ENCODE measurements at regions not wholly inside any gene's neighbourhood (a gene's known extent, or its start where the extent isn't known, plus 50 kb on each side); places are given as distances from the start of the nearest gene placed in this dataset.

DNA sequence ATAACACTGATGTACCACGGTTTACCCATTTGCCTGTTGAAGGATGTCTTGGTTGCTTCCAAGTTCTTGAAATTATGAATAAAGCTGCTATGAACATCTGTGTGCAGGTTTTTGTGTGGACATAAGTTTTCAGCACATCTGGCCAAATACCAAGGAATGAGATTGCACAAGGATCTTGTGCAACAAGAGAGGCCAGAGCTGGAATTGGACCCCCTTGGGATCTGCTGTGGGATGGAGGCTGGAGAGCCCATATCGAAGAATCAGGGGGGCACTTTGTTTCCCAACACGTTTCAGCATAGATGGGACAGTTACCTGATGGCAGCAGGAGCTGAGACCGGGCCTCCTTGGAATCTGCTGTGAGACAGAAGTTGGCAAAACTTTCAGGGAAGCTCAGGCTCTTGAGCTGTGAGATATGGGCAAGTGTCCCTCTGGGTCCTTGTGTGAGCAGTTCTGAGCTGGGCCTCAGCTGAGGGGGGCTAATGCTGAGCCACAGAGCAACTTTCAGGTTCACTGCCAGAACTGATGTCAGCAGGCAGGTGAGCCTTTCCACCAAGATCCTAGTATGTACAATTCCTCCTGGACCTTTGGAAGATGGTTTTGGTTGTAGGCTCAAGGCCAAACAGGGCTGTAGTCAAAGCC lies 115.2 kb upstream of the RAB18 start:
- Histone ChIP-seq H2BK15ac (ENCODE audit: low read depth, poor library complexity, severe bottlenecking) (no peak overlapping the region), H3K27me3 (ENCODE audit: control insufficient read depth in 1 of 2, insufficient read depth in 1 of 2, low read length in 2 of 2) (peaks cover 0 to 7% of the 10 kb centered on the region in 2 experiments)
- 65% methylated on average over 4 of the region's 4 CpGs for WGBS

DNA sequence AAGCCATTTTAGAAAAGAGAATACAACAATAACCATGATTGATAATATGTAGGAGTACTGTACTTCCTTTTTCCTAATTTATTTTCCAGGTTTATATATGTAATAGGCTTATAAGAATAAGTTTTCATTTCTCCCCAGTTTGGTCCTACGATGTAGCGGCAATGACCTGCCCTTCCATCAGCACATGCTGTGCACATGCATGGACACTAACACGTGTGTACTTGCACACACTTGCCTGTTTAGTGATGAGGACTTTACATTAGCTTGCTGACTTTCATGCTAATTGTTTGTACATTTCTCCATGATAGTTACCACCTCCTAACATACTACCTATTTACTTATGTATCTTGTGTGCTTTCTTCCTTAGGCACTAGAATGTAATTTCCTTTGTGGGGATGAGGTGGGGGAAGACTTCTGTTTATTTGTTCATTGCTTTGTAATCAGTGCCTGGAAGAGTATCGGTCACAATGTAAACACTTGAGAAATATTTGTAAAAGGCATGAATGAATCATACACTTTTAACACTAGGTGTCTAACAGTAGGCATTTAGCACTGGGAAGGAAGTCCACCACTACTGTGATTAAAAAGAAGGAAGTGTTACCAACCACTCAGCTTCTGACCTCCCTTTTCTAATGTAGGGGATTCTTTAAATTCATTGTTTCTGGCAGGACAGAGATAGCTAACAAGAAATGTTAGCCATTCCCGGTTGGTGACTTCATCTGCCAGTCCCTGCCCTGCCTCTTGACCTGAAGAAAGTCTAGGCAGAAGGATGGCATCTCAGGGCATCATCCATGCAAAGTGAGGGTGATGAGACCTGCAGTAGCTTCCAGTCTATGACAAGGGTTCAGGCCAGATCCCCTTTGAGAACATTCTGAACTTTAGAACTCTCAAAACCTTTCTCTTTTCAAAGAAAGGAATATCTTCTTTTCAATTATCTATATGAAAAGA lies 120.2 kb upstream of the RAB18 start:
- Histone ChIP-seq H3K14ac (ENCODE audit: low read length in 2 of 2) (no peak overlapping the region), H3K9ac (ENCODE audit: low read length) (no peak overlapping the region), H3K36me3 (ENCODE audit: control insufficient read depth in 1 of 2, insufficient read depth in 2 of 2, low read depth in 1 of 2, low read length in 2 of 2) (no peaks in the 10 kb centered on the region), H3K27ac (ENCODE audit: low read length, poor library complexity, severe bottlenecking) (no peak overlapping the region), H3K4me3 (ENCODE audit: insufficient read depth in 1 of 2, low read depth in 1 of 2, low read length in 2 of 2) (no peak overlapping the region), H3K23ac (ENCODE audit: low read length in 2 of 2) (no peak overlapping the region), H3K4me1 (ENCODE audit: control insufficient read depth, insufficient read depth, low read depth, low read length) (peaks cover 3% of the 10 kb centered on the region), H2BK5ac (ENCODE audit: low read depth, low read length, poor library complexity, severe bottlenecking) (no peak overlapping the region), H2BK15ac (ENCODE audit: low read depth, poor library complexity, severe bottlenecking) (no peak overlapping the region), H2AK5ac (ENCODE audit: low read length, severe bottlenecking) (no peak overlapping the region), H3K18ac (ENCODE audit: low read depth in 1 of 2, low read length in 2 of 2) (no peak overlapping the region), H3K4me2 (ENCODE audit: low read length, poor library complexity, severe bottlenecking) (no peak overlapping the region), H3K9me3 (ENCODE audit: control insufficient read depth, low read length) (no peaks in the 10 kb centered on the region), H4K8ac (ENCODE audit: low read length) (no peak overlapping the region), H2BK12ac (ENCODE audit: low read length in 2 of 2) (no peak overlapping the region), H3K79me1 (replicated peaks; ENCODE audit: low read length, poor library complexity, severe bottlenecking) (no peaks in the 10 kb centered on the region), H4K91ac (ENCODE audit: low read length) (no peak overlapping the region), H2BK120ac (ENCODE audit: low read depth, low read length) (no peak overlapping the region), H2AFZ (ENCODE audit: low read depth, low read length) (no peak overlapping the region), H3K4ac (ENCODE audit: low read depth in 1 of 2, low read length in 2 of 2) (no peak overlapping the region), H3K27me3 (ENCODE audit: control insufficient read depth in 1 of 2, insufficient read depth in 1 of 2, low read length in 2 of 2) (no peaks in the 10 kb centered on the region)
- peak; percentile 54 for DNase-seq
- WGBS: 64% methylated on average over 5 of the region's 5 CpGs

More for the DNA sequence above, 115.2 kb upstream of the RAB18 start:
- no peak overlapping the region for H3K23ac ChIP-seq (ENCODE audit: low read length in 2 of 2)
- H4K8ac ChIP-seq (ENCODE audit: low read length): no peak overlapping the region
- no peak overlapping the region for H3K14ac ChIP-seq (ENCODE audit: low read length in 2 of 2)
- H2BK5ac ChIP-seq (ENCODE audit: low read depth, low read length, poor library complexity, severe bottlenecking): no peak overlapping the region
- peak overlapping the region in 1 of 2 experiments; percentile 59 for H3K4me3 ChIP-seq (ENCODE audit: insufficient read depth in 1 of 2, low read depth in 1 of 2, low read length in 2 of 2)
- H3K4ac ChIP-seq (ENCODE audit: low read depth in 1 of 2, low read length in 2 of 2): no peak overlapping the region
- no peak overlapping the region for H3K9ac ChIP-seq (ENCODE audit: low read length)
- H3K4me1 ChIP-seq (ENCODE audit: control insufficient read depth, insufficient read depth, low read depth, low read length): peaks cover 2% of the 10 kb centered on the region
- H2BK120ac ChIP-seq (ENCODE audit: low read depth, low read length): no peak overlapping the region
- peak overlapping the region in 1 of 2 experiments; percentile 11 for H2BK12ac ChIP-seq (ENCODE audit: low read length in 2 of 2)
- no peaks in the 10 kb centered on the region for H3K79me1 ChIP-seq (replicated peaks; ENCODE audit: low read length, poor library complexity, severe bottlenecking)
- H3K27ac ChIP-seq (ENCODE audit: low read length, poor library complexity, severe bottlenecking): no peak overlapping the region
- no peaks in the 10 kb centered on the region for H3K36me3 ChIP-seq (ENCODE audit: control insufficient read depth in 1 of 2, insufficient read depth in 2 of 2, low read depth in 1 of 2, low read length in 2 of 2)
- H3K9me3 ChIP-seq (ENCODE audit: control insufficient read depth, low read length): no peaks in the 10 kb centered on the region
- DNase-seq: no peak
- no peak overlapping the region for H2AFZ ChIP-seq (ENCODE audit: low read depth, low read length)
- no peak overlapping the region for H2AK5ac ChIP-seq (ENCODE audit: low read length, severe bottlenecking)
- no peak overlapping the region for H3K4me2 ChIP-seq (ENCODE audit: low read length, poor library complexity, severe bottlenecking)
- no peak overlapping the region for H3K18ac ChIP-seq (ENCODE audit: low read depth in 1 of 2, low read length in 2 of 2)
- no peak overlapping the region for H4K91ac ChIP-seq (ENCODE audit: low read length)

DNA sequence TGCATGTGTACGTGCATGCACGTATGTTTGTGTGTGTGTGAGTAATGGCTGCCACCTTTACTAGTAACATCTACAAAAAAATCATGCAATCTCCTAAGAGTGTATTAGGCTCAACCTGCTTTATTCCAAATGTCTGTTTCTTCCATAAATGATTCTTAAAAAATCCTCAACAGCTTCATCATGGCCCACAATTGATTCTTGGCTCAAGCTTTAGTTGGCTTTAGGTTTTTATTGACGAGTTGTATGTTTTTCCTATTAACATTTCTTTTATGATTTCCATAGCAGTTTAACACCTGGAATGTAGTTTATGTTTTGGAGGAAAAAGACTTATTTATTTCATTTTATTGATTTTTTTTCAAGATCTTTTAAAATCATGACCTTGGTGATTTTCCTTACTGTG lies 121.9 kb upstream of the RAB18 start:
- Histone ChIP-seq H3K9ac (ENCODE audit: low read length) (no peak overlapping the region), H2BK12ac (ENCODE audit: low read length in 2 of 2) (no peak overlapping the region), H3K4me1 (ENCODE audit: control insufficient read depth, insufficient read depth, low read depth, low read length) (peaks cover 3% of the 10 kb centered on the region), H3K9me3 (ENCODE audit: control insufficient read depth, low read length) (no peaks in the 10 kb centered on the region), H3K4me3 (ENCODE audit: insufficient read depth in 1 of 2, low read depth in 1 of 2, low read length in 2 of 2) (no peak overlapping the region), H3K4me2 (ENCODE audit: low read length, poor library complexity, severe bottlenecking) (no peak overlapping the region), H3K23ac (ENCODE audit: low read length in 2 of 2) (no peak overlapping the region), H2BK15ac (ENCODE audit: low read depth, poor library complexity, severe bottlenecking) (no peak overlapping the region), H4K91ac (ENCODE audit: low read length) (no peak overlapping the region), H3K27ac (ENCODE audit: low read length, poor library complexity, severe bottlenecking) (no peak overlapping the region), H2AK5ac (ENCODE audit: low read length, severe bottlenecking) (no peak overlapping the region), H3K27me3 (ENCODE audit: control insufficient read depth in 1 of 2, insufficient read depth in 1 of 2, low read length in 2 of 2) (no peaks in the 10 kb centered on the region), H3K18ac (ENCODE audit: low read depth in 1 of 2, low read length in 2 of 2) (no peak overlapping the region), H4K8ac (ENCODE audit: low read length) (no peak overlapping the region), H3K4ac (ENCODE audit: low read depth in 1 of 2, low read length in 2 of 2) (no peak overlapping the region), H3K14ac (ENCODE audit: low read length in 2 of 2) (no peak overlapping the region), H2BK5ac (ENCODE audit: low read depth, low read length, poor library complexity, severe bottlenecking) (no peak overlapping the region), H3K36me3 (ENCODE audit: control insufficient read depth in 1 of 2, insufficient read depth in 2 of 2, low read depth in 1 of 2, low read length in 2 of 2) (no peaks in the 10 kb centered on the region), H3K79me1 (replicated peaks; ENCODE audit: low read length, poor library complexity, severe bottlenecking) (no peaks in the 10 kb centered on the region), H2AFZ (ENCODE audit: low read depth, low read length) (no peak overlapping the region), H2BK120ac (ENCODE audit: low read depth, low read length) (no peak overlapping the region)
- no peak for DNase-seq
- no CpG with 5 or more reads among the region's 3 CpGs for WGBS

DNA sequence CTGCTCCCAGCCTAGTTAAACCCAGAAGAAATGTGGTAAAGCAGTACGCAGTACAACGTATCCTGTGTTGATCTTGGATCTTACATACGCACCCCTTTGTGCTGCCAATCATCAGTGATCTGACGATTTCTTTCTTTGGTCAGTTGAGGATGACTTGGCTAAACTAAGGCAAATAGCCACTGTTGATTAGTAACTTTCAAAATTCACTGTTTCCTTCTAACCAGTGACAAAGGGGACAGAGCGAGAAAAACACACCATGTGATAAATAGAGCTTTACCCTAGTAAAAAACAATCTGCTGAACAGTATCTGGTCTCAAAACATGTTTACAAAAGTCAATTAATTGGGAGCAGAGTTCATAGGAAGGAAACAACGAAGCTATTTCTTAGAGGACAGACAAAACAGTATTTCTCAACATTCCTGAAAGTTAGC lies 123.2 kb upstream of the RAB18 start:
- H3K36me3 ChIP-seq (ENCODE audit: control insufficient read depth in 1 of 2, insufficient read depth in 2 of 2, low read depth in 1 of 2, low read length in 2 of 2): no peaks in the 10 kb centered on the region
- H3K9ac ChIP-seq (ENCODE audit: low read length): no peak overlapping the region
- H2AFZ ChIP-seq (ENCODE audit: low read depth, low read length): no peak overlapping the region
- no peaks in the 10 kb centered on the region for H3K27me3 ChIP-seq (ENCODE audit: control insufficient read depth in 1 of 2, insufficient read depth in 1 of 2, low read length in 2 of 2)
- H3K9me3 ChIP-seq (ENCODE audit: control insufficient read depth, low read length): no peaks in the 10 kb centered on the region
- H2BK12ac ChIP-seq (ENCODE audit: low read length in 2 of 2): no peak overlapping the region
- no peak overlapping the region for H2BK5ac ChIP-seq (ENCODE audit: low read depth, low read length, poor library complexity, severe bottlenecking)
- no peak overlapping the region for H3K4me3 ChIP-seq (ENCODE audit: insufficient read depth in 1 of 2, low read depth in 1 of 2, low read length in 2 of 2)
- no peak overlapping the region for H3K4ac ChIP-seq (ENCODE audit: low read depth in 1 of 2, low read length in 2 of 2)
- H2AK5ac ChIP-seq (ENCODE audit: low read length, severe bottlenecking): no peak overlapping the region
- no peak overlapping the region for H4K8ac ChIP-seq (ENCODE audit: low read length)
- H2BK15ac ChIP-seq (ENCODE audit: low read depth, poor library complexity, severe bottlenecking): no peak overlapping the region
- H3K18ac ChIP-seq (ENCODE audit: low read depth in 1 of 2, low read length in 2 of 2): no peak overlapping the region
- no peak overlapping the region for H3K27ac ChIP-seq (ENCODE audit: low read length, poor library complexity, severe bottlenecking)
- peaks cover 3% of the 10 kb centered on the region for H3K4me1 ChIP-seq (ENCODE audit: control insufficient read depth, insufficient read depth, low read depth, low read length)
- H2BK120ac ChIP-seq (ENCODE audit: low read depth, low read length): no peak overlapping the region
- WGBS: 98% methylated on average over 5 of the region's 6 CpGs
- no peak for DNase-seq
- no peak overlapping the region for H3K23ac ChIP-seq (ENCODE audit: low read length in 2 of 2)
- no peak overlapping the region for H4K91ac ChIP-seq (ENCODE audit: low read length)
- no peak overlapping the region for H3K14ac ChIP-seq (ENCODE audit: low read length in 2 of 2)
- H3K4me2 ChIP-seq (ENCODE audit: low read length, poor library complexity, severe bottlenecking): no peak overlapping the region
- no peaks in the 10 kb centered on the region for H3K79me1 ChIP-seq (replicated peaks; ENCODE audit: low read length, poor library complexity, severe bottlenecking)

Measured in mesenchymal stem cell (in vitro differentiated cells and primary cell).